K562 (cell line): ENCODE measurements at regions not wholly inside any gene's neighbourhood (a gene's known extent, or its start where the extent isn't known, plus 50 kb on each side); places are given as distances from the start of the nearest gene placed in this dataset.

ENCODE experiments used
- ATAC-seq: fragments of 200-7000 bp; cut with Tn5 transposase; 3 replicates; pipeline ENCODE4 v1.9.1; 2020; ENCODE audit warnings: moderate library complexity
- BruUV-seq: library from RNA; stranded (reverse); fragments of 400-500 nt; replicated peaks from 2 replicates; lab custom pipeline; 2021; lab: Mats Ljungman, UMichigan
- CTCF ChIA-PET: fragments of 300-600 bp; formaldehyde crosslinking; extraction: SDS; loops from one replicate; lab custom pipeline; 2021; ENCODE audit warnings: low intra/inter-chr PET ratio; lab: Yijun Ruan, JAX
- POLR2A ChIA-PET: fragments of 300-600, 350-650 bp; sonication (Branson Sonifier 250); formaldehyde crosslinking; extraction: SDS; loops from one replicate; lab custom pipeline; 2021; ENCODE audit warnings: antibody characterized with exemption, inconsistent platforms; lab: Yijun Ruan, JAX
- DNase-seq, 4 experiments: peaks; one replicate each; pipeline versions ENCODE4 v3.0.0 to v3.0.0-alpha.2; 2011 to 2018; ENCODE audit warnings: low spot score in 3 of 4, mixed read lengths in 3 of 4; ENCODE audit errors: extremely low read depth in 1 of 4
- FAIRE-seq: peaks from 2 replicates; lab custom pipeline; 2011; peaks lifted over from hg19 to GRCh38; lab: Jason Lieb, UNC
- H2AFZ ChIP-seq: 2 replicates; pipeline ENCODE4 v1.6.0; 2011; ENCODE audit warnings: low read depth, low read length, control low read depth, inconsistent platforms
- H3K27ac ChIP-seq: fragments of 200-600 bp; 3 replicates; pipeline ENCODE4 v1.8.0; 2011; ENCODE audit warnings: low read depth, mild to moderate bottlenecking, control low read depth, inconsistent platforms, low read length, moderate library complexity, mixed read lengths; ENCODE audit errors: extremely low read depth
- H3K27me3 ChIP-seq, 2 experiments: fragments of 300-600 bp in 1 of 2; 2 replicates in 1 of 2; 3 replicates in 1 of 2; pipeline versions ENCODE4 v1.6.0 to v1.8.0; 2011; ENCODE audit warnings: inconsistent platforms in 2 of 2, low read length in 2 of 2, mild to moderate bottlenecking in 1 of 2, mixed read lengths in 1 of 2, moderate library complexity in 1 of 2; ENCODE audit not compliant: control insufficient read depth in 2 of 2, insufficient read depth in 2 of 2
- H3K36me3 ChIP-seq: fragments of 300-600 bp; 3 replicates; pipeline ENCODE4 v1.8.0; 2011; ENCODE audit warnings: mild to moderate bottlenecking, low read length, inconsistent platforms; ENCODE audit not compliant: control insufficient read depth, insufficient read depth
- H3K4me1 ChIP-seq, 2 experiments: fragments of 200-600 bp in 1 of 2; replicated peaks in 1 of 2; 2 replicates in 1 of 2; 3 replicates in 1 of 2; pipeline versions ENCODE4 v1.5.1 to v1.8.0; 2011; ENCODE audit warnings: inconsistent platforms in 2 of 2, low read length in 2 of 2, mild to moderate bottlenecking in 1 of 2, mixed read lengths in 1 of 2, moderate library complexity in 1 of 2; ENCODE audit not compliant: control insufficient read depth in 2 of 2, insufficient read depth in 2 of 2
- H3K4me2 ChIP-seq: 2 replicates; pipeline ENCODE4 v1.6.1; 2011; ENCODE audit warnings: low read length, control low read depth, inconsistent platforms, mixed read lengths; ENCODE audit not compliant: insufficient read depth
- H3K4me3 ChIP-seq: fragments of 200-600 bp; sonication (generic), shearing (Covaris generic); 2 replicates; pipeline ENCODE4 v1.5.1; 2016; ENCODE audit warnings: control low read depth, inconsistent platforms
- H3K79me2 ChIP-seq: fragments of 200-600 bp; 3 replicates; pipeline ENCODE4 v1.8.0; 2011; ENCODE audit warnings: low read length, inconsistent platforms; ENCODE audit not compliant: control insufficient read depth, insufficient read depth
- H3K9ac ChIP-seq, 2 experiments: 2 replicates each; pipeline versions ENCODE4 v1.6.0 to v1.6.1; 2011; ENCODE audit warnings: low read depth in 2 of 2, low read length in 2 of 2, control low read depth in 1 of 2, inconsistent platforms in 1 of 2, mild to moderate bottlenecking in 1 of 2, mixed read lengths in 1 of 2; ENCODE audit not compliant: insufficient read depth in 1 of 2
- H3K9me1 ChIP-seq: one replicate; pipeline ENCODE4 v1.6.0; 2011; ENCODE audit warnings: inconsistent platforms, mild to moderate bottlenecking, low read length, moderate library complexity; ENCODE audit not compliant: control insufficient read depth, insufficient read depth
- H3K9me3 ChIP-seq: replicated peaks from 2 replicates; pipeline ENCODE4 v1.5.1; 2011; ENCODE audit warnings: low read depth, low read length, inconsistent platforms; ENCODE audit not compliant: control insufficient read depth, insufficient read depth
- H4K20me1 ChIP-seq: replicated peaks from 2 replicates; pipeline ENCODE4 v1.6.1; 2011; ENCODE audit warnings: low read length, inconsistent platforms, mixed read lengths; ENCODE audit not compliant: control insufficient read depth, insufficient read depth
- BRD4 ChIP-seq: fragments of 200-600 bp; sonication (generic); IDR thresholded peaks from 2 replicates; pipeline ENCODE4 v1.6.1; 2017; ENCODE audit warnings: inconsistent platforms
- FOSL1 ChIP-seq: fragments of 200-800 bp; sonication (Bioruptor generic); conservative IDR thresholded peaks from 2 replicates; pipeline ENCODE4 v1.6.1; 2016; ENCODE audit warnings: missing genetic modification characterization, missing compliant biosample characterization
- FUS ChIP-seq: fragments of 200-400 bp; formaldehyde crosslinking; optimal IDR thresholded peaks from 2 replicates; pipeline ENCODE3; 2017; ENCODE audit warnings: low read depth, low read length
- GABPB2 ChIP-seq: fragments of 250-450 bp; sonication (Bioruptor Pico); conservative IDR thresholded peaks from 2 replicates; pipeline ENCODE4 v1.5.1; 2021; ENCODE audit warnings: mild to moderate bottlenecking
- GTF2B ChIP-seq: IDR thresholded peaks from 2 replicates; pipeline ENCODE4 v1.6.1; 2011; ENCODE audit not compliant: insufficient read length; ENCODE audit errors: extremely low read depth
- KLF13 ChIP-seq: fragments of 450-650 bp; IDR thresholded peaks from 2 replicates; pipeline ENCODE4 v1.6.1; 2016; ENCODE audit warnings: missing genetic modification characterization, low read depth, mild to moderate bottlenecking, missing compliant biosample characterization, moderate library complexity, borderline replicate concordance
- KLF16 ChIP-seq: IDR thresholded peaks from 2 replicates; pipeline ENCODE4 v1.6.1; 2016; ENCODE audit warnings: antibody characterized with exemption
- NBN ChIP-seq: fragments of 450-650 bp; IDR thresholded peaks from 2 replicates; pipeline ENCODE4 v1.6.1; 2016; ENCODE audit warnings: low read depth, mild to moderate bottlenecking
- NCOA4 ChIP-seq: fragments of 450-650 bp; IDR thresholded peaks from 2 replicates; pipeline ENCODE4 v1.6.1; 2018; ENCODE audit warnings: mild to moderate bottlenecking; ENCODE audit not compliant: partially characterized antibody
- PCBP1 ChIP-seq: fragments of 200-400 bp; formaldehyde crosslinking; IDR thresholded peaks from 2 replicates; pipeline ENCODE4 v1.6.1; 2018; ENCODE audit warnings: mild to moderate bottlenecking, low read depth, low read length; ENCODE audit not compliant: poor library complexity, severe bottlenecking
- PURB ChIP-seq: sonication (generic); formaldehyde crosslinking; IDR thresholded peaks from 2 replicates; pipeline ENCODE4 v1.9.0; 2021; ENCODE audit warnings: low read depth, mild to moderate bottlenecking, missing genetic modification reagents
- SMAD1 ChIP-seq: fragments of 150-350 bp; IDR thresholded peaks from 2 replicates; pipeline ENCODE4 v1.6.1; 2014; ENCODE audit warnings: low read length, low read depth; ENCODE audit not compliant: partially characterized antibody
- TFE3 ChIP-seq: fragments of 450-650 bp; formaldehyde crosslinking; IDR thresholded peaks from 2 replicates; pipeline ENCODE4 v1.4.0; 2020; ENCODE audit warnings: mild to moderate bottlenecking, mixed read lengths
- TGIF2 ChIP-seq: sonication (generic); formaldehyde crosslinking; IDR thresholded peaks from 2 replicates; pipeline ENCODE4 v1.8.1; 2022; ENCODE audit warnings: mild to moderate bottlenecking, missing genetic modification reagents, moderate library complexity
- ZBTB1 ChIP-seq: sonication (generic); formaldehyde crosslinking; IDR thresholded peaks from 2 replicates; pipeline ENCODE4 v1.8.1; 2023; ENCODE audit warnings: missing genetic modification reagents, low read depth, mild to moderate bottlenecking, borderline replicate concordance
- ZNF589 ChIP-seq: fragments of 200-800 bp; sonication (Bioruptor generic); IDR thresholded peaks from 2 replicates; pipeline ENCODE4 v1.6.1; 2016; ENCODE audit warnings: low read depth, missing genetic modification characterization, missing compliant biosample characterization
- WGBS: fragments of 100-300 bp; shearing (Covaris generic); methylation state at CpG from one replicate; pipeline ENCODE4 v1.1.6; 2016; ENCODE audit warnings: low coverage, mixed read lengths; ENCODE audit not compliant: insufficient coverage; ENCODE audit errors: missing lambda C conversion rate; 5-methylcytosine and 5-hydroxymethylcytosine counted together
- in situ Hi-C: fragments of 300-500 bp; cut with MboI; formaldehyde crosslinking; loops from 4 replicates; pipeline ENCODE4 v1.15.0; 2018; ENCODE audit warnings: inconsistent platforms, mixed read lengths
- intact Hi-C: fragments of 100-400 bp; cut with micrococcal nuclease; formaldehyde crosslinking; loops from 2 replicates; pipeline ENCODE4 v1.14.2; 2022

GRCh38 chr3:182412066-182412465 lies 381.2 kb upstream of the ATP11B start:
- no peak overlapping the region for H3K27ac ChIP-seq
- H3K9ac ChIP-seq = no peak overlapping the region
- TF ChIP-seq TFE3 (CRISPR knock-in tag) (no peak), NCOA4 (no peak), PCBP1 (no peak), ZNF589 (CRISPR knock-in tag) (no peak), FOSL1 (no peak), ZBTB1 (CRISPR knock-in tag) (no peak), KLF16 (no peak), NBN (no peak), BRD4 (no peak), TGIF2 (CRISPR knock-in tag) (no peak), GTF2B (no peak), GABPB2 (CRISPR knock-in tag) (no peak), FUS (no peak), SMAD1 (no peak), PURB (no peak), KLF13 (tag) (no peak)
- H3K79me2 ChIP-seq = no peaks in the 10 kb centered on the region
- H3K4me1 ChIP-seq = no peaks in the 10 kb centered on the region
- DNase-seq = no peak
- ChIA-PET POLR2A (no interaction called here), CTCF (no interaction called here)
- no peaks in the 10 kb centered on the region for H4K20me1 ChIP-seq
- ATAC-seq = no peak
- intact Hi-C loops (no loop called here), in situ Hi-C loops (no loop called here)
- no peak overlapping the region for H3K4me3 ChIP-seq
- WGBS = 32% methylated on average over 2 of the region's 2 CpGs
- H3K4me2 ChIP-seq = no peak overlapping the region
- H3K27me3 ChIP-seq = no peaks in the 10 kb centered on the region
- no peaks in the 10 kb centered on the region for H3K9me3 ChIP-seq
- no TSS peak for BruUV-seq
- no peak overlapping the region; the same call in 1 of the 2 replicates for H2AFZ ChIP-seq
- FAIRE-seq = no peak
- no peaks in the 10 kb centered on the region for H3K9me1 ChIP-seq
- H3K36me3 ChIP-seq = no peaks in the 10 kb centered on the region
